Karpas-422 (cell line): ENCODE measurements at regions not wholly inside any gene's neighbourhood (a gene's known extent, or its start where the extent isn't known, plus 50 kb on each side); places are given as distances from the start of the nearest gene placed in this dataset.

Source experiments
- DNase-seq: peaks from one replicate; pipeline ENCODE4 v3.0.0-alpha.2; 2015
- H2AFZ ChIP-seq: fragments of 200-600 bp; sonication (generic); 2 replicates; pipeline ENCODE4 v1.6.1; 2014; ENCODE audit warnings: antibody characterized with exemption, low read length, mixed read lengths
- H3K27ac ChIP-seq: fragments of 200-600 bp; sonication (generic); 2 replicates; pipeline ENCODE4 v1.5.1; 2014; ENCODE audit warnings: mild to moderate bottlenecking, low read length, moderate library complexity
- H3K27me3 ChIP-seq: fragments of 200-600 bp; sonication (generic); 2 replicates; pipeline ENCODE4 v1.6.1; 2014; ENCODE audit warnings: low read length, mixed read lengths
- H3K36me3 ChIP-seq: fragments of 200-600 bp; sonication (generic); 2 replicates; pipeline ENCODE4 v1.6.1; 2014; ENCODE audit warnings: low read length, mixed read lengths; ENCODE audit not compliant: insufficient read depth
- H3K4me1 ChIP-seq: fragments of 200-600 bp; sonication (generic); 2 replicates; pipeline ENCODE4 v1.6.1; 2014; ENCODE audit warnings: mild to moderate bottlenecking, low read length, mixed read lengths
- H3K4me2 ChIP-seq: fragments of 200-600 bp; sonication (generic); 2 replicates; pipeline ENCODE4 v1.6.1; 2014; ENCODE audit warnings: low read length, low read depth, mild to moderate bottlenecking; ENCODE audit not compliant: poor library complexity, severe bottlenecking
- H3K4me3 ChIP-seq: fragments of 200-600 bp; sonication (generic); 2 replicates; pipeline ENCODE4 v1.5.1; 2014; ENCODE audit warnings: mild to moderate bottlenecking, antibody characterized with exemption, low read length, mixed read lengths
- H3K79me2 ChIP-seq: fragments of 200-600 bp; sonication (generic); 2 replicates; pipeline ENCODE4 v1.6.1; 2014; ENCODE audit warnings: mild to moderate bottlenecking, low read length, mixed read lengths
- H3K9ac ChIP-seq: fragments of 200-600 bp; sonication (generic); 2 replicates; pipeline ENCODE4 v1.6.0; 2014; ENCODE audit warnings: low read length
- H3K9me2 ChIP-seq: fragments of 200-600 bp; sonication (generic), shearing (Covaris generic); replicated peaks from 2 replicates; pipeline ENCODE4 v1.6.0; 2014; ENCODE audit warnings: mild to moderate bottlenecking, low read length, moderate library complexity; ENCODE audit not compliant: insufficient read depth
- H3K9me3 ChIP-seq: fragments of 300-700, 200-600 bp; sonication (generic); 2 replicates; pipeline ENCODE4 v1.6.1; 2014; ENCODE audit warnings: low read length, mixed read lengths
- H4K20me1 ChIP-seq: fragments of 200-600 bp; sonication (generic); 2 replicates; pipeline ENCODE4 v1.6.1; 2014; ENCODE audit warnings: mild to moderate bottlenecking, antibody characterized with exemption, low read length, low read depth; ENCODE audit not compliant: insufficient read depth

- Histone ChIP-seq H3K79me2 (no peaks in the 10 kb centered on the region), H3K27ac (no peak overlapping the region), H3K36me3 (no peaks in the 10 kb centered on the region), H3K9me2 (no peaks in the 10 kb centered on the region), H3K4me3 (no peak overlapping the region), H4K20me1 (no peaks in the 10 kb centered on the region), H3K9me3 (no peaks in the 10 kb centered on the region), H3K4me2 (no peak overlapping the region), H3K4me1 (peaks cover 15% of the 10 kb centered on the region), H3K27me3 (no peaks in the 10 kb centered on the region), H2AFZ (no peak overlapping the region), H3K9ac (no peak overlapping the region)
- DNase-seq, result no peak
These were observed 135.8 kb downstream of the RFC3 start for GRCh38 chr13:33953781-33954180.

GRCh38 chr13:33956346-33956745 lies 138.4 kb downstream of the RFC3 start:
- H3K4me2 ChIP-seq, result no peak overlapping the region
- no peaks in the 10 kb centered on the region for H3K27me3 ChIP-seq
- no peaks in the 10 kb centered on the region for H3K36me3 ChIP-seq
- H3K4me3 ChIP-seq, result no peak overlapping the region
- no peak for DNase-seq
- no peak overlapping the region for H3K27ac ChIP-seq
- peaks cover 24% of the 10 kb centered on the region for H3K4me1 ChIP-seq
- H4K20me1 ChIP-seq, result no peaks in the 10 kb centered on the region
- H3K9me3 ChIP-seq, result no peaks in the 10 kb centered on the region
- no peaks in the 10 kb centered on the region for H3K79me2 ChIP-seq
- no peak overlapping the region for H3K9ac ChIP-seq
- H3K9me2 ChIP-seq, result no peaks in the 10 kb centered on the region
- no peak overlapping the region for H2AFZ ChIP-seq

GRCh38 chr13:33957497-33957905 lies 139.6 kb downstream of the RFC3 start:
- no peaks in the 10 kb centered on the region for H4K20me1 ChIP-seq
- H3K36me3 ChIP-seq, result no peaks in the 10 kb centered on the region
- no peak overlapping the region for H3K4me3 ChIP-seq
- peaks cover 24% of the 10 kb centered on the region for H3K4me1 ChIP-seq
- no peak overlapping the region for H3K27ac ChIP-seq
- H3K79me2 ChIP-seq, result no peaks in the 10 kb centered on the region
- H3K9ac ChIP-seq, result no peak overlapping the region
- H2AFZ ChIP-seq, result no peak overlapping the region
- H3K27me3 ChIP-seq, result no peaks in the 10 kb centered on the region
- no peak overlapping the region for H3K4me2 ChIP-seq
- H3K9me2 ChIP-seq, result no peaks in the 10 kb centered on the region
- DNase-seq, result no peak
- no peaks in the 10 kb centered on the region for H3K9me3 ChIP-seq

DNA sequence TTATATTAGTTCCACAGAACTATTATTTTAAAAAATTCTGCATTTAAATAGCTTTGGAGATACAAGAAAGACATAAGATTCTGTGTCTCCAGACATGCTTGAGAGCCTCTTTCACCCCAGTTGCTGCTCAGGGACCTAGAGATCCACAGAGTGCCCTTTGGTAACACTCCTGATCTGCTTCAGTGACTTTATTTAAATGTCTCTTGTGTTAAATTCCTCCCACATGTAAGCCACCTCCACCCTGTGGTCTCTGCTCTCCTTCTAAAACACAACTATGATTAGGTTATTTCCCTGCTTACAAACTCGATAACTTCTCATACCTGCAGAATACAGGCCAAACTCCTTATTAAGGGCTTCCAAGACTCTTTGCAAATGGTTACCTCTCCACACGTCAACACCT lies 141.0 kb downstream of the RFC3 start:
- peak overlapping the region; percentile 43 for H3K4me2 ChIP-seq
- H3K4me1 ChIP-seq, result peaks cover 24% of the 10 kb centered on the region
- no peaks in the 10 kb centered on the region for H3K9me2 ChIP-seq
- no peak overlapping the region for H3K4me3 ChIP-seq
- H3K79me2 ChIP-seq, result no peaks in the 10 kb centered on the region
- peak overlapping the region; percentile 54 for H3K27ac ChIP-seq
- H3K9ac ChIP-seq, result no peak overlapping the region
- H3K27me3 ChIP-seq, result no peaks in the 10 kb centered on the region
- peak; percentile 70 for DNase-seq
- no peaks in the 10 kb centered on the region for H4K20me1 ChIP-seq
- H2AFZ ChIP-seq, result no peak overlapping the region
- H3K9me3 ChIP-seq, result no peaks in the 10 kb centered on the region
- 0 out of 2 replicates have a peak, but pooled peaks cover 5% of the 10 kb centered on the region for H3K36me3 ChIP-seq

- H3K9ac ChIP-seq, result no peak overlapping the region
- no peaks in the 10 kb centered on the region for H3K79me2 ChIP-seq
- H3K4me1 ChIP-seq, result peaks cover 15% of the 10 kb centered on the region
- H4K20me1 ChIP-seq, result no peaks in the 10 kb centered on the region
- H3K9me3 ChIP-seq, result no peaks in the 10 kb centered on the region
- 0 out of 2 replicates have a peak, but pooled peaks cover 6% of the 10 kb centered on the region for H3K36me3 ChIP-seq
- DNase-seq, result no peak
- H3K27me3 ChIP-seq, result no peaks in the 10 kb centered on the region
- H3K4me2 ChIP-seq, result no peak overlapping the region
- no peak overlapping the region for H3K27ac ChIP-seq
- no peak overlapping the region for H2AFZ ChIP-seq
- H3K4me3 ChIP-seq, result no peak overlapping the region
- H3K9me2 ChIP-seq, result no peaks in the 10 kb centered on the region
These were observed 145.2 kb downstream of the RFC3 start for GRCh38 chr13:33963134-33963533.

- Histone ChIP-seq H3K27ac (no peak overlapping the region), H3K79me2 (no peaks in the 10 kb centered on the region), H3K4me3 (no peak overlapping the region), H3K4me1 (peaks cover 7% of the 10 kb centered on the region), H3K9ac (no peak overlapping the region), H3K36me3 (0 out of 2 replicates have a peak, but pooled peaks cover 6% of the 10 kb centered on the region), H3K27me3 (no peaks in the 10 kb centered on the region), H3K9me3 (no peaks in the 10 kb centered on the region), H3K9me2 (no peaks in the 10 kb centered on the region), H2AFZ (no peak overlapping the region), H3K4me2 (no peak overlapping the region), H4K20me1 (no peaks in the 10 kb centered on the region)
- DNase-seq, result no peak
These were observed 145.9 kb downstream of the RFC3 start for GRCh38 chr13:33963895-33964294.

GRCh38 chr13:33968520-33969507 lies 150.9 kb downstream of the RFC3 start:
- no peak overlapping the region for H3K9ac ChIP-seq
- no peaks in the 10 kb centered on the region for H3K4me1 ChIP-seq
- H3K79me2 ChIP-seq, result no peaks in the 10 kb centered on the region
- H3K4me2 ChIP-seq, result no peak overlapping the region
- H3K9me3 ChIP-seq, result no peaks in the 10 kb centered on the region
- H3K27me3 ChIP-seq, result no peaks in the 10 kb centered on the region
- DNase-seq, result no peak
- H3K9me2 ChIP-seq, result no peaks in the 10 kb centered on the region
- 0 out of 2 replicates have a peak, but pooled peaks cover 2% of the 10 kb centered on the region for H3K36me3 ChIP-seq
- no peaks in the 10 kb centered on the region for H4K20me1 ChIP-seq
- no peak overlapping the region for H2AFZ ChIP-seq
- no peak overlapping the region for H3K27ac ChIP-seq
- H3K4me3 ChIP-seq, result no peak overlapping the region

DNA sequence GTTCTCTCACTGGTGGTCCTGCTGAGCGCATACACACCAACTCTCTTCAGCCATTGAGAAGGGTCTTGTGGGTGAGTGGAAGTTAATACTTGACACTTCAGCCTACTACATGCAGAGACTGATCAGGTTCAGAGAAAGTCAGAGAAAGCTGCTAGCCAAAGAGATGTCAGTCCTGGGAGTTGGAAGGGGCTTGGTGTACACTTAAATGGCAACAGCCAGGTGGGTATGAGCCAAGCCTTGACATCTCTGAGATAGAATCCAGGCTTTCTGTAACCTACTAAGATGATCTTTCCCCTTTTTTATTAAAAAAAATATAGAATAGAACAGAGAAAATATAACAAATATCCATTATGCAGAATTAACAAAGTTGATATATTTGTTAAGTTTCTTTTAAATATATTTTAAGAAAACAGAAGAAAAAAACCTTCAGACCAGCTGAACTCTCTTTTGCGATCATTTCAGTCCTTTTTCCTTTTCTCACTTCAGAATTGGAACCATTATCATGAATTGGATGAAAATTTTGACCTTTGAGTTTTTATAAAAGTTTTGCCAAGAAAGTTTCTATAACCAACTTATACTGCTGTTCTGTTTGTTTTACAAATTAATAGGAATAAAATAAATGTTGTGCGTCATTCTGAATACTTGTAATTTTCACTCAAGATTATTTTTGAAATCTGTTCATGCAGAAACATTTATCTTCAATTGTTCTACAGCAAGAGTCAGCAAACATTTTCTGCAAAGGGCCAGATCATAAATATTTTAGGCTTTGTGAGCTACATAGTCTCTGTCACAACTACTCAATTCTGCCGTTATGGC lies 153.0 kb downstream of the RFC3 start:
- Histone ChIP-seq H3K27ac (no peak overlapping the region), H2AFZ (no peak overlapping the region), H3K9me2 (no peaks in the 10 kb centered on the region), H3K4me3 (no peak overlapping the region), H3K4me1 (no peaks in the 10 kb centered on the region), H3K36me3 (no peaks in the 10 kb centered on the region), H3K9me3 (no peaks in the 10 kb centered on the region), H3K27me3 (no peaks in the 10 kb centered on the region), H4K20me1 (no peaks in the 10 kb centered on the region), H3K79me2 (no peaks in the 10 kb centered on the region), H3K4me2 (no peak overlapping the region), H3K9ac (no peak overlapping the region)
- no peak for DNase-seq
